Astrocyte of the hippocampus (primary cell): ENCODE measurements at regions not wholly inside any gene's neighbourhood (a gene's known extent, or its start where the extent isn't known, plus 50 kb on each side); places are given as distances from the start of the nearest gene placed in this dataset.

Source experiments
- DNase-seq: peaks from one replicate; pipeline ENCODE4 v3.0.0; 2011; ENCODE audit warnings: low read depth, low spot score

GRCh38 chr2:104756118-104756517, 97.8 kb upstream of the POU3F3 start:
- no peak for DNase-seq

DNA sequence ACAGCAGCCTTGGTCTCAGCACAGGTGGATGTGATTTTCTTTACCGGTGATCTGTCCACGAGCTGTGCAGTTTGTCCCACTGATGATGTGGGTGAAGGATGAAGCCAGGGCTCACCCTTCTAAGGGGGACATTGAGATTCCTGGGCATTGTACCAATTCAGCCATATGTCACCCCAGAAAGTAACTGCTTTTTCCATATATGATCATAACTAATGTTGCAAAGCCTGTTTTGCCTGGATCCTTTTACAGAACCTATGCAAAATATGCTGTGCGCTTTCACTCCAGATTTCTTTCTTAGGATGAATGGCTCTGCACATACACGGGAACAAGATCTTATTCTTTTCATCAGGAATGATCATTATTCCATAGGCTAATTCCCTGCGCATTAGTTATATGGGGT, 96.9 kb upstream of the POU3F3 start:
- no peak for DNase-seq

DNA sequence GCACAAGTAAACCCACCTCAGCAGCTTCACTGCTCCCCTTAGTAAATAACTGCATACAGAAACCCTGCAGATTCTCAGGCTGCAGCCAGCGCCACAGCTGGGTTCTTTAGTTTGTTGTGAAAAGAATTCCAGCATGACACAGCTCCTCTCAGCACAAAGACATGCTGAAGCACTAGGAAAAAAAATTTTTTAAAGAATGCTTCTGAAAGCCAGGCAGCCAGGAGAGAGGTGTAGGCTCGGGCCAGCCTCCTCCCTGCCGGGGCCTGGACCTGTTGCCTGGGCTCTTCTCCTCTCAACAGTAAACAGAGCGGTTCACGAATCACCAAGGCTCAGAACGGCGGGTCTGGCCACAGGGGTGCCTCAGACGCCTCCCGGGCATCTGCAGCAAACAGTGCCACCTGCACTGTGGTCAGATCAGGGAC, 95.7 kb upstream of the POU3F3 start:
- DNase-seq = peak; percentile 89

- DNase-seq = no peak
These were observed 91.9 kb upstream of the POU3F3 start for GRCh38 chr2:104762031-104762430.

DNA sequence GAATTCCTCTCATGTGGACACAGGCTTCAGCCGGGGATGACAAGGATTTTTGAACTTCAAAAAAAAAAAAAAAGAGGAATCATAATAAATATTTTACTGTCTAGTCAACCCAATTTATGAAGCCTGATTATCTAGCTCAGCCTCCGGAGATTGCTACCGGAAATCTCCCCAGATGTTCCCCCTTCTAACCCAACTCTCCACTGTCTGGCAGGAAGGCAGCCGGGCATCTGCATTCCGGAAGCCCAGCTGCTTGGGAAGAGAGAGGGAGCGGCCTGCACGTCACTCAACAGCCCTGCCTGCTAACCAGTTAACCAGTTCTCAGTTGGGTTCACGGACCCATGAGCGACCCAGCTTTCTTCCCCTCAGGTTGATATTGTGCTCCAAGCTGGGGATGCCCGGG, 87.2 kb upstream of the POU3F3 start:
- no peak for DNase-seq

DNA sequence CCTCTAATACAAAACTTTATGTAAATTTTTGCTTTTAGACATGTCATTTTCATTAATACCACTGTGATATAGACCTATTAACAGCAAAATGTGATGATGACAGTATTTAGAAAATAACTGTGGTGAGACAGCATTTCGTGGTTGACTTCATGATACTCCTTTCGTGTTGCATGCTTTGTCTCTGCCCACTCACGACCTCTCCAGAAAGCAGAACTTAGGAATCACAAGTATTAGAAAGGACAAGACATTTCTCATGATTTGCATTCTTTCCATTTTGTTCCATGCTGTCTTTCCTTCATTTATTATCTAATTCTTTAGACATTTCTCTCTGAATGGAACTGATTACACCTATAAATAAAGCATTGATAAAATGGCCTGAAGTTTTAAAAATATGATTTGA, 85.2 kb upstream of the POU3F3 start:
- DNase-seq = peak; percentile 75

- peak; percentile 88 for DNase-seq
These were observed 84.8 kb upstream of the POU3F3 start for GRCh38 chr2:104769096-104769495.

- DNase-seq = no peak
These were observed 80.9 kb upstream of the POU3F3 start for GRCh38 chr2:104772996-104773395.

DNA sequence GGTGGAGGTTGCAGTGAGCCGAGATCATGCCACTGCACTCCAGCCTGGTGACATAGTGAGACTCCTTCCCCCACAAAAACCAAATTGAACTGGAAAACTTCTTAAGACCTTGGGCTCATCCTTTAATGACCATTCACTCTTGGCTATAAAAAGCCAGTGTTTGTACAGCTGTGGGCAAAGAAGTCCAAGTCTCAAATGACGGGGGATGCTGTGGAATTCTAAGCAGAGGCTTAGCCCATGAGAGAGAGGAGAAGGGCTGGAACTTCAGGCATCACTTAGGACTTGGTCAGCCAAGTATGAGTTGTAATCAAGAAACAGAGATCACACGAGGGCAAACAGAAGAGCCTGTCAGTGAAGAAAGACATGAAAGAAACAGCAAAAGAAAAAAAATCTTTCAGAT, 79.3 kb upstream of the POU3F3 start:
- DNase-seq = peak; percentile 39

- DNase-seq = no peak
These were observed 76.2 kb upstream of the POU3F3 start for GRCh38 chr2:104777721-104778120.

DNA sequence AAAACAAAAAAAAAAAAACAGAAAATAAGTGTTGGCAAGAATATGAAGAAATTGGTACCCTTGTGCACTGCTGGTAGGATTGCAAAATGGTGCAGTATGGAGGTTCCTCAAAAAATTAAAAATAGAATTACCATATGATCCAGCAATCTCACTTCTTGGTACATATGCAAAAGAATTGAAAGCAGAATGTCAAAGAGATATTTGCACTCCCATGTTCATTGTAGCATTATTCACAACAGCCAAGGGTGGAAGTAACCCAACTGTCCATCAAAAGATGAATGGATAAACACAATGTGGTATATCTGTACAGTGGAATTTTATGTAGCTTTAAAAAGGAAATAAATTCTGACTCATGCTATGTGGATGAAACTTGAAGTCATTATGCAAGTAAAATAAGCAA, 72.8 kb upstream of the POU3F3 start:
- DNase-seq = no peak

GRCh38 chr2:104784264-104784663, 69.7 kb upstream of the POU3F3 start:
- DNase-seq = no peak

DNA sequence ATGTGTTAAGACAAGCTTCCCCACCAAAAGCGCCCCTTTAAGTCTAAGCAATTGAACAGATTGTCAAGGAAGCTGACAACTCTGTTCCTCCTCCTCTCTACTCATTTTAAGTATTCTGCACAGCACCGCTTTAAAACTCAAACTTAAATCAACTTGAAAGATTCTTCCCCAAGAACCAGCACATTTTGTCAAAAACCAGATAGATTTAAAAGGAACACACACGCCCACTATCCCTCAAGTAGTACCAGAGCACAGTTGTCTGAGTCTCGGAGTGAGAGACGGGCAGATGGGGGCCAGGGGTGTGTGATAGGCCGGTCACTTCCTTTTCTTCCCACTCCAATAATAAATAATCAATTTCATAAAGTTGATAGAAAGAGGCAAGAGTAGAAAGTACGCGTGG, 67.7 kb upstream of the POU3F3 start:
- DNase-seq = no peak

- no peak for DNase-seq
These were observed 67.1 kb upstream of the POU3F3 start for GRCh38 chr2:104786821-104787220.

GRCh38 chr2:104787298-104788065, 66.4 kb upstream of the POU3F3 start:
- no peak for DNase-seq

GRCh38 chr2:104788742-104789455, 65.0 kb upstream of the POU3F3 start:
- peak; percentile 38 for DNase-seq

DNA sequence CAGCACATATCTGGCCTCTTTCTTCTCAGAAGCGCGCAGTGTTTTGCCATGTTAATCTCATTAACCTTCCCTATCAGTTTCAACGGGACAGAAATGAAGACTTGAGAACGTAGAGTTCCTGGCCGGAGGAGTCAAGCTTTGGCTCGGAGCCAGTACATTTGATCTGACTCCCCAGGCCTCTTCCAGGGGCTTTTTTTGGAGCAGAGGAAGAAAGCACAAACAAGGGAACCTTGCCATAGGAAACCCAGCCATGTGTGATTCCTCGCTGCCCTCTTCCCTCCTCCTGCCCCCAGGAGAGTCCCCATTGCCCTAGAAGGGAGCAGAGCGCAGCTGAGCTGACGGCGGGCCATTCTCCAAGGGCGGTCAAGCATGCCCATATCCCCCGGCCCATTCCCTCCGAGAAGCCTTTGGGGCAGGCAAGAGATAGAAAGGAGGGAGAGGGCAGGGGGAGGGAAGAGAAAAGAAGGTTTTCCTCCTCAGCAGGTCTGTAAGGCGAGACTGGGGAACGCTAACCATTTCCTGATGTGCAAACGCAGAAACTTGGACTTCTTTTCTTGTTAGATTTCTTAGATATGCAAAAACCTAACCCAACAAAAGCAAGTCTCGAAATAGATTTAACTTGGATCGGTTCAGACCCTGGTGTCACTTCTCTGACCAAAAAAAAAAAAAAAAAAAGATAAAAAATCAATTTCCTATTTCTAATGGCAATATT, 63.7 kb upstream of the POU3F3 start:
- DNase-seq = peak; percentile 73

- peak; percentile 37 for DNase-seq
These were observed 62.9 kb upstream of the POU3F3 start for GRCh38 chr2:104790901-104791495.

- peak; percentile 63 for DNase-seq
These were observed 59.9 kb upstream of the POU3F3 start for GRCh38 chr2:104793966-104794365.

- DNase-seq = peak; percentile 85
These were observed 59.5 kb upstream of the POU3F3 start for GRCh38 chr2:104794441-104794840.
